ENCODE measurements at regions not wholly inside any gene's neighbourhood (a gene's known extent, or its start where the extent isn't known, plus 50 kb on each side); places are given as distances from the start of the nearest gene placed in this dataset.

DNA sequence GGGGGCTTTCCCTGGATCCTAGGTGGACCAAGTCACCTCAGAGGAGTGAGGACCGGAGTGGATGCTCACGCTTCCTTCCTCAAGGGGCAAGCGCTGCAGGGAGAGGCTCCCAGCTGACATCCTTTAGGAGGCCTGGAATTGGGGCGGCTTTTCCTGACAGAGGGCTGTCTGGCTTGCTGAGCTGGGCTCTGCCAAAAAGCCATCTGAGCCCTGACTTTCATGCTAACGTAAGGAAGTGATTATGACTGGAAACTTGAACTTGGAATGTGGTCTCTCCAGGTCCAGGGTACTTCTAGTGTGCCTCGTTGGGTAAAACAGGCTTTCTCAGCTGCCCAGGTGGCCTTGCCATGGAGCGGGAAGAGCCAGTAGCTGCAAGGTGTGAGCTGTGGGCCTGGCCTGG lies 268.3 kb upstream of the SPRED2 start:
- Histone ChIP-seq H3K79me2 (ENCODE audit: control insufficient read depth, insufficient read depth, low read length, poor library complexity) (no peaks in the 10 kb centered on the region), H4K12ac (ENCODE audit: low read depth, low read length) (no peak overlapping the region), H3K9me3 (ENCODE audit: insufficient read depth, low read depth, low read length) (no peaks in the 10 kb centered on the region), H2AK5ac (ENCODE audit: low read length) (no peak overlapping the region), H3K9ac (ENCODE audit: low read length) (no peak overlapping the region), H3K36me3 (ENCODE audit: control insufficient read depth in 1 of 2, insufficient read depth in 2 of 2, low read length in 2 of 2) (no peaks in the 10 kb centered on the region), H4K91ac (ENCODE audit: low read depth, low read length) (no peak overlapping the region), H3K27me3 (ENCODE audit: insufficient read depth, low read length) (no peaks in the 10 kb centered on the region), H3K23ac (ENCODE audit: low read length) (no peak overlapping the region), H2AFZ (ENCODE audit: insufficient read depth, low read length, poor library complexity) (no peak overlapping the region), H3K4me2 (ENCODE audit: low read length) (no peak overlapping the region), H3K79me1 (ENCODE audit: low read length) (no peaks in the 10 kb centered on the region), H3K4ac (ENCODE audit: low read depth, low read length) (no peak overlapping the region), H3K4me1 (ENCODE audit: control insufficient read depth in 1 of 2, insufficient read depth in 2 of 2, low read length in 2 of 2) (no peaks in the 10 kb centered on the region), H3K18ac (ENCODE audit: low read length) (no peak overlapping the region), H4K8ac (ENCODE audit: low read depth, low read length) (no peak overlapping the region), H3K4me3 (ENCODE audit: low read depth, low read length) (no peak overlapping the region), H3K14ac (ENCODE audit: low read length) (no peak overlapping the region), H2BK12ac (ENCODE audit: low read length) (no peak overlapping the region), H2BK5ac (ENCODE audit: low read depth, low read length, poor library complexity) (no peak overlapping the region), H3K27ac (ENCODE audit: low read depth, low read length) (no peak overlapping the region), H2BK120ac (ENCODE audit: insufficient read depth, low read length, poor library complexity) (no peak overlapping the region)
- no peak for DNase-seq
- WGBS (ENCODE audit: extremely low coverage, insufficient coverage, insufficient read length) = no CpG with 5 or more reads among the region's 7 CpGs

DNA sequence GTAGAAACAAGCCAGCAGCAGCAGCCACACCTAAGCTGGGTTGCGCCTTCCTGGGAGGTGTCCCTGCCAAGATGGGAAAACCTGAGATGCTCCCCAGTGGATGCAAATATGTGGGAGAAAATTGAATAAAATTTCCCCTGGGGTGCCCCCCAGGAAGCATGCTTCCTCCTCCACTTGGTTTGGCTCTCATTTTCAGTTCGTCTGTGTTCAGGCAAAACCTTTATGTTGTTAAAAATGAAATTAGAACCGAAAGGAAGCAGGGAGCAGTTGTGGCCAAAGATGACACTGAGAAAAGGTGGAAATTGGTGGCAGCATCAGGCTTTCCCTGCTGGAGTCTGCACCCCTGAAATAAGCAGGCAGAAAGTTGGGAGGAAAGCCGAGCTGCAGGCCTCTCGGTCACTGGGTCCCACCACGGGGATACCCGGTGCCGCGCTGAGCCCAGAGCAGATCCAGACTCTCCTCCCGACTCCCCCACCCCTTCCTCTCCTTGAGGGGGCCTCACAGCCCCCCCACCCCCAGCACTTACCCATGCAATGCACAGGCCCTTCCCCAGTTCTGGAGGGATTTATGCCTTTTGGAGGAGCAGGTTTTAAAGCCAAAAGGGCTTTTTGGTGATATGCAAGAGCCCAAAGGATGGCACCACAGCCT lies 267.7 kb upstream of the SPRED2 start:
- H2BK5ac ChIP-seq (ENCODE audit: low read depth, low read length, poor library complexity) = no peak overlapping the region
- no CpG with 5 or more reads among the region's 10 CpGs for WGBS (ENCODE audit: extremely low coverage, insufficient coverage, insufficient read length)
- H3K18ac ChIP-seq (ENCODE audit: low read length) = no peak overlapping the region
- no peak overlapping the region for H3K14ac ChIP-seq (ENCODE audit: low read length)
- H2BK12ac ChIP-seq (ENCODE audit: low read length) = no peak overlapping the region
- no peak overlapping the region for H2AK5ac ChIP-seq (ENCODE audit: low read length)
- no peak overlapping the region for H3K4me3 ChIP-seq (ENCODE audit: low read depth, low read length)
- no peak overlapping the region for H3K4me2 ChIP-seq (ENCODE audit: low read length)
- DNase-seq = no peak
- H2BK120ac ChIP-seq (ENCODE audit: insufficient read depth, low read length, poor library complexity) = no peak overlapping the region
- no peak overlapping the region for H4K91ac ChIP-seq (ENCODE audit: low read depth, low read length)
- H4K8ac ChIP-seq (ENCODE audit: low read depth, low read length) = no peak overlapping the region
- H3K79me1 ChIP-seq (ENCODE audit: low read length) = no peaks in the 10 kb centered on the region
- no peak overlapping the region for H3K4ac ChIP-seq (ENCODE audit: low read depth, low read length)
- H3K4me1 ChIP-seq (ENCODE audit: control insufficient read depth in 1 of 2, insufficient read depth in 2 of 2, low read length in 2 of 2) = no peaks in the 10 kb centered on the region
- no peaks in the 10 kb centered on the region for H3K36me3 ChIP-seq (ENCODE audit: control insufficient read depth in 1 of 2, insufficient read depth in 2 of 2, low read length in 2 of 2)
- H3K79me2 ChIP-seq (ENCODE audit: control insufficient read depth, insufficient read depth, low read length, poor library complexity) = no peaks in the 10 kb centered on the region
- H2AFZ ChIP-seq (ENCODE audit: insufficient read depth, low read length, poor library complexity) = no peak overlapping the region
- no peak overlapping the region for H4K12ac ChIP-seq (ENCODE audit: low read depth, low read length)
- H3K27me3 ChIP-seq (ENCODE audit: insufficient read depth, low read length) = no peaks in the 10 kb centered on the region
- H3K23ac ChIP-seq (ENCODE audit: low read length) = no peak overlapping the region
- no peak overlapping the region for H3K9ac ChIP-seq (ENCODE audit: low read length)
- no peaks in the 10 kb centered on the region for H3K9me3 ChIP-seq (ENCODE audit: insufficient read depth, low read depth, low read length)
- H3K27ac ChIP-seq (ENCODE audit: low read depth, low read length) = no peak overlapping the region

DNA sequence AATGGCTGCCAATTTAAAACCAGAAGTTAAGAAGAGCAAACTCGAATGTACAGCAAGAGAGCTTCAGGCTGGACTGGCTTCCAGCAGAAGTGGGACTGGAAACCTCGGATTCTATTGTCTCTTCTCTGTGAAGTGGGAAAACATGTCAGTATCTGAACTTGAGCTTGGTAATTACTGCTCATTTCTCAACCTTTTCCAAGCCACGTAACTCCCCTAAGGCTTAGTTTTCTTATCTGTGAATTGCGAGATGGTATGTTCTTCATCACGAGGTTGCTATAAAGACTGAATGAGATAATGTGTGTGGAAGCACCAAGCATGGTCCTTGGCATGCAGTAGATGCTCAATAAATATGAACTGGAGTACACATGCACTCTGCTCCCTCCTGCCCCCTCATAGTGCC lies 259.4 kb upstream of the SPRED2 start:
- peak; percentile 58 to 93 for DNase-seq
- Histone ChIP-seq H3K9me3 (ENCODE audit: insufficient read depth, low read depth, low read length) (peaks cover 2% of the 10 kb centered on the region), H2BK5ac (ENCODE audit: low read depth, low read length, poor library complexity) (no peak overlapping the region), H2AFZ (ENCODE audit: insufficient read depth, low read length, poor library complexity) (no peak overlapping the region), H3K27me3 (ENCODE audit: insufficient read depth, low read length) (no peaks in the 10 kb centered on the region), H3K79me1 (ENCODE audit: low read length) (no peaks in the 10 kb centered on the region), H3K27ac (ENCODE audit: low read depth, low read length) (no peak overlapping the region), H3K9ac (ENCODE audit: low read length) (no peak overlapping the region), H3K14ac (ENCODE audit: low read length) (no peak overlapping the region), H3K36me3 (ENCODE audit: control insufficient read depth in 1 of 2, insufficient read depth in 2 of 2, low read length in 2 of 2) (no peaks in the 10 kb centered on the region), H4K91ac (ENCODE audit: low read depth, low read length) (no peak overlapping the region), H3K4me3 (ENCODE audit: low read depth, low read length) (no peak overlapping the region), H3K79me2 (ENCODE audit: control insufficient read depth, insufficient read depth, low read length, poor library complexity) (no peaks in the 10 kb centered on the region), H3K18ac (ENCODE audit: low read length) (no peak overlapping the region), H3K4ac (ENCODE audit: low read depth, low read length) (no peak overlapping the region), H3K23ac (ENCODE audit: low read length) (no peak overlapping the region), H4K8ac (ENCODE audit: low read depth, low read length) (no peak overlapping the region), H2BK120ac (ENCODE audit: insufficient read depth, low read length, poor library complexity) (no peak overlapping the region), H2BK12ac (ENCODE audit: low read length) (no peak overlapping the region), H4K12ac (ENCODE audit: low read depth, low read length) (no peak overlapping the region), H3K4me2 (ENCODE audit: low read length) (no peak overlapping the region), H3K4me1 (ENCODE audit: control insufficient read depth in 1 of 2, insufficient read depth in 2 of 2, low read length in 2 of 2) (no peaks in the 10 kb centered on the region), H2AK5ac (ENCODE audit: low read length) (no peak overlapping the region)
- no CpG with 5 or more reads among the region's 5 CpGs for WGBS (ENCODE audit: extremely low coverage, insufficient coverage, insufficient read length)

DNA sequence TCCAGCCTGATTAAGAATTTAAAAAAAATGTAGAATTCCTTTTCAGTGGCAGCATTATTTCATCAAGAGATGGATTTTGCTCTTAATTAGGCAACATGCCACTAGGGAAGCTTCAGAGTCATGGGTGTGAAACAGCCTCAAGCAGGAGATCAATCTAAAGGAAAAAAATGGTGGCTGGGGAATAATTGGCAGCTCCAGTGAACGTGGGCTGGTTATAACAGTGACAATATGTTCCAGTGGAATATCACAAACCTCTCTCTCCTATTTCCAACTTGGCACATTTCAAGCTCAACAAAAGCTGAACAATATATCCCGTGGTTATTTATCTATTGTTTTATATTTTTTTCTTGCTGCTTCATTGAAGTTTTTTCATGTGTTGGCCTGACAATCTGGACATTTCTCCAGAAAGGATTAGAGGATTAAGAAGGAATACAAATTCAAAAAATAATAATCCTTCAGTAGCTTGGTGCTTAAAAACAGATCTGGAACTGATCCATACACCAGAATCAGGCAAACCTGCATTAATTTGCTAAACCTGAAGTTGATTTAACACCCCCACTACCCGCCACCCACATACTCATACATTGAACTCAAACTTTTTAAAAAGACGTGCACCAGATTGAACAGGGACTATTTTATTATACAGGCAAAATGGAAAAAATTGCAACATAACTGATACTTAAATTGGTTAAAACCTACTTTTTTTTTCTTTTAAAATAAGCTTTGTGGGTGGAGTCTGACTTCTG lies 255.9 kb upstream of the SPRED2 start:
- Histone ChIP-seq H2BK12ac (ENCODE audit: low read length) (no peak overlapping the region), H3K79me2 (ENCODE audit: control insufficient read depth, insufficient read depth, low read length, poor library complexity) (no peaks in the 10 kb centered on the region), H2BK5ac (ENCODE audit: low read depth, low read length, poor library complexity) (no peak overlapping the region), H3K4me2 (ENCODE audit: low read length) (no peak overlapping the region), H3K27me3 (ENCODE audit: insufficient read depth, low read length) (no peaks in the 10 kb centered on the region), H3K23ac (ENCODE audit: low read length) (no peak overlapping the region), H2BK120ac (ENCODE audit: insufficient read depth, low read length, poor library complexity) (no peak overlapping the region), H3K9me3 (ENCODE audit: insufficient read depth, low read depth, low read length) (peaks cover 2% of the 10 kb centered on the region), H3K4ac (ENCODE audit: low read depth, low read length) (no peak overlapping the region), H3K79me1 (ENCODE audit: low read length) (no peaks in the 10 kb centered on the region), H2AK5ac (ENCODE audit: low read length) (no peak overlapping the region), H3K4me3 (ENCODE audit: low read depth, low read length) (no peak overlapping the region), H3K18ac (ENCODE audit: low read length) (no peak overlapping the region), H3K9ac (ENCODE audit: low read length) (no peak overlapping the region), H3K14ac (ENCODE audit: low read length) (no peak overlapping the region), H2AFZ (ENCODE audit: insufficient read depth, low read length, poor library complexity) (no peak overlapping the region), H4K12ac (ENCODE audit: low read depth, low read length) (no peak overlapping the region), H3K4me1 (ENCODE audit: control insufficient read depth in 1 of 2, insufficient read depth in 2 of 2, low read length in 2 of 2) (no peaks in the 10 kb centered on the region), H4K8ac (ENCODE audit: low read depth, low read length) (no peak overlapping the region), H3K36me3 (ENCODE audit: control insufficient read depth in 1 of 2, insufficient read depth in 2 of 2, low read length in 2 of 2) (no peaks in the 10 kb centered on the region), H3K27ac (ENCODE audit: low read depth, low read length) (no peak overlapping the region), H4K91ac (ENCODE audit: low read depth, low read length) (no peak overlapping the region)
- no peak for DNase-seq
- no CpG with 5 or more reads among the region's 4 CpGs for WGBS (ENCODE audit: extremely low coverage, insufficient coverage, insufficient read length)
